Stimulated activated naive CD8-positive, alpha-beta T cell treated with anti-CD3 and anti-CD28 coated beads, Interleukin-15, Interleukin-2, amounts not matched to agents 100 ng/mL and 50 ng/mL, for 24 hours (primary cell): ENCODE measurements at regions not wholly inside any gene's neighbourhood (a gene's known extent, or its start where the extent isn't known, plus 50 kb on each side); places are given as distances from the start of the nearest gene placed in this dataset.

Source experiments
- H3K27ac Mint-ChIP-seq: one replicate; pipeline ENCODE4 v1.8.0; 2021; ENCODE audit warnings: mild to moderate bottlenecking, mixed read lengths
- H3K27me3 Mint-ChIP-seq: one replicate; pipeline ENCODE4 v1.8.0; 2021; ENCODE audit warnings: mixed read lengths
- H3K36me3 Mint-ChIP-seq: one replicate; pipeline ENCODE4 v1.8.0; 2021; ENCODE audit warnings: low read depth, mixed read lengths
- H3K4me1 Mint-ChIP-seq: one replicate; pipeline ENCODE4 v1.8.0; 2021; ENCODE audit warnings: low read depth, mixed read lengths
- H3K4me3 Mint-ChIP-seq: one replicate; pipeline ENCODE4 v1.8.0; 2021; ENCODE audit warnings: mild to moderate bottlenecking, mixed read lengths
- H3K9me3 Mint-ChIP-seq: one replicate; pipeline ENCODE4 v1.8.0; 2021; ENCODE audit warnings: mixed read lengths

GRCh38 chr18:38575023-38575422 lies 1009.4 kb upstream of the CELF4 start:
- peaks cover 27% of the 10 kb centered on the region for H3K4me1 Mint-ChIP-seq
- no peaks in the 10 kb centered on the region for H3K9me3 Mint-ChIP-seq
- no peaks in the 10 kb centered on the region for H3K27me3 Mint-ChIP-seq
- no peaks in the 10 kb centered on the region for H3K36me3 Mint-ChIP-seq
- no peak overlapping the region for H3K27ac Mint-ChIP-seq
- H3K4me3 Mint-ChIP-seq = no peak overlapping the region

GRCh38 chr18:38572554-38573111 lies 1007.0 kb upstream of the CELF4 start:
- Mint-ChIP-seq H3K4me1 (peaks cover 21% of the 10 kb centered on the region), H3K27me3 (no peaks in the 10 kb centered on the region), H3K9me3 (peaks cover under 1% of the 10 kb centered on the region), H3K4me3 (no peak overlapping the region), H3K27ac (no peak overlapping the region), H3K36me3 (no peaks in the 10 kb centered on the region)

GRCh38 chr18:38571651-38572050 lies 1006.1 kb upstream of the CELF4 start:
- H3K36me3 Mint-ChIP-seq = no peaks in the 10 kb centered on the region
- H3K4me1 Mint-ChIP-seq = peaks cover 15% of the 10 kb centered on the region
- H3K27ac Mint-ChIP-seq = no peak overlapping the region
- peaks cover 4% of the 10 kb centered on the region for H3K9me3 Mint-ChIP-seq
- H3K4me3 Mint-ChIP-seq = no peak overlapping the region
- H3K27me3 Mint-ChIP-seq = no peaks in the 10 kb centered on the region

- Mint-ChIP-seq H3K4me3 (no peak overlapping the region), H3K36me3 (no peaks in the 10 kb centered on the region), H3K27me3 (no peaks in the 10 kb centered on the region), H3K27ac (no peak overlapping the region), H3K9me3 (peaks cover 20% of the 10 kb centered on the region), H3K4me1 (peaks cover 10% of the 10 kb centered on the region)
Observed at GRCh38 chr18:38565513-38565912, 999.9 kb upstream of the CELF4 start.

- Mint-ChIP-seq H3K4me1 (peaks cover 10% of the 10 kb centered on the region), H3K36me3 (no peaks in the 10 kb centered on the region), H3K27ac (no peak overlapping the region), H3K9me3 (peaks cover 20% of the 10 kb centered on the region), H3K4me3 (no peak overlapping the region), H3K27me3 (no peaks in the 10 kb centered on the region)
Observed at GRCh38 chr18:38563396-38563980, 997.9 kb upstream of the CELF4 start.

GRCh38 chr18:38557006-38557405 lies 991.4 kb upstream of the CELF4 start:
- H3K27me3 Mint-ChIP-seq = no peaks in the 10 kb centered on the region
- no peaks in the 10 kb centered on the region for H3K4me1 Mint-ChIP-seq
- no peak overlapping the region for H3K27ac Mint-ChIP-seq
- no peaks in the 10 kb centered on the region for H3K36me3 Mint-ChIP-seq
- H3K9me3 Mint-ChIP-seq = no peaks in the 10 kb centered on the region
- no peak overlapping the region for H3K4me3 Mint-ChIP-seq

- H3K27me3 Mint-ChIP-seq = no peaks in the 10 kb centered on the region
- H3K27ac Mint-ChIP-seq = no peak overlapping the region
- no peaks in the 10 kb centered on the region for H3K9me3 Mint-ChIP-seq
- no peak overlapping the region for H3K4me3 Mint-ChIP-seq
- H3K4me1 Mint-ChIP-seq = no peaks in the 10 kb centered on the region
- no peaks in the 10 kb centered on the region for H3K36me3 Mint-ChIP-seq
Observed at GRCh38 chr18:38552732-38553321, 987.2 kb upstream of the CELF4 start.

GRCh38 chr18:38551881-38552280 lies 986.3 kb upstream of the CELF4 start:
- H3K4me1 Mint-ChIP-seq = no peaks in the 10 kb centered on the region
- H3K36me3 Mint-ChIP-seq = no peaks in the 10 kb centered on the region
- H3K4me3 Mint-ChIP-seq = no peak overlapping the region
- no peaks in the 10 kb centered on the region for H3K27me3 Mint-ChIP-seq
- H3K9me3 Mint-ChIP-seq = no peaks in the 10 kb centered on the region
- H3K27ac Mint-ChIP-seq = no peak overlapping the region

- no peaks in the 10 kb centered on the region for H3K27me3 Mint-ChIP-seq
- H3K27ac Mint-ChIP-seq = no peak overlapping the region
- H3K9me3 Mint-ChIP-seq = no peaks in the 10 kb centered on the region
- no peak overlapping the region for H3K4me3 Mint-ChIP-seq
- no peaks in the 10 kb centered on the region for H3K4me1 Mint-ChIP-seq
- H3K36me3 Mint-ChIP-seq = no peaks in the 10 kb centered on the region
Observed at GRCh38 chr18:38545071-38545470, 979.5 kb upstream of the CELF4 start.

- H3K27ac Mint-ChIP-seq = no peak overlapping the region
- no peaks in the 10 kb centered on the region for H3K27me3 Mint-ChIP-seq
- no peak overlapping the region for H3K4me3 Mint-ChIP-seq
- no peaks in the 10 kb centered on the region for H3K36me3 Mint-ChIP-seq
- peaks cover 14% of the 10 kb centered on the region for H3K9me3 Mint-ChIP-seq
- no peaks in the 10 kb centered on the region for H3K4me1 Mint-ChIP-seq
Observed at GRCh38 chr18:38539856-38540255, 974.3 kb upstream of the CELF4 start.

GRCh38 chr18:38539371-38539770 lies 973.8 kb upstream of the CELF4 start:
- Mint-ChIP-seq H3K4me1 (no peaks in the 10 kb centered on the region), H3K4me3 (no peak overlapping the region), H3K9me3 (peaks cover 14% of the 10 kb centered on the region), H3K36me3 (no peaks in the 10 kb centered on the region), H3K27ac (no peak overlapping the region), H3K27me3 (no peaks in the 10 kb centered on the region)

- H3K4me1 Mint-ChIP-seq = no peaks in the 10 kb centered on the region
- no peaks in the 10 kb centered on the region for H3K27me3 Mint-ChIP-seq
- H3K9me3 Mint-ChIP-seq = peaks cover 18% of the 10 kb centered on the region
- no peak overlapping the region for H3K4me3 Mint-ChIP-seq
- H3K27ac Mint-ChIP-seq = no peak overlapping the region
- no peaks in the 10 kb centered on the region for H3K36me3 Mint-ChIP-seq
Observed at GRCh38 chr18:38534073-38534472, 968.5 kb upstream of the CELF4 start.

GRCh38 chr18:38526922-38527321 lies 961.3 kb upstream of the CELF4 start:
- H3K36me3 Mint-ChIP-seq = no peaks in the 10 kb centered on the region
- no peaks in the 10 kb centered on the region for H3K27me3 Mint-ChIP-seq

GRCh38 chr18:38525039-38525438 lies 959.4 kb upstream of the CELF4 start:
- Mint-ChIP-seq H3K36me3 (no peaks in the 10 kb centered on the region), H3K4me3 (no peak overlapping the region), H3K27me3 (no peaks in the 10 kb centered on the region), H3K9me3 (peaks cover 4% of the 10 kb centered on the region), H3K4me1 (no peaks in the 10 kb centered on the region), H3K27ac (no peak overlapping the region)

More at GRCh38 chr18:38526922-38527321, 961.3 kb upstream of the CELF4 start:
- no peaks in the 10 kb centered on the region for H3K4me1 Mint-ChIP-seq
- no peak overlapping the region for H3K4me3 Mint-ChIP-seq
- peaks cover 4% of the 10 kb centered on the region for H3K9me3 Mint-ChIP-seq
- H3K27ac Mint-ChIP-seq = no peak overlapping the region

- Mint-ChIP-seq H3K4me3 (no peak overlapping the region), H3K4me1 (no peaks in the 10 kb centered on the region), H3K9me3 (peaks cover 4% of the 10 kb centered on the region), H3K36me3 (no peaks in the 10 kb centered on the region), H3K27ac (no peak overlapping the region), H3K27me3 (no peaks in the 10 kb centered on the region)
Observed at GRCh38 chr18:38520786-38521185, 955.2 kb upstream of the CELF4 start.

- Mint-ChIP-seq H3K9me3 (peaks cover 8% of the 10 kb centered on the region), H3K4me3 (no peak overlapping the region), H3K27ac (no peak overlapping the region), H3K36me3 (no peaks in the 10 kb centered on the region), H3K4me1 (no peaks in the 10 kb centered on the region), H3K27me3 (no peaks in the 10 kb centered on the region)
Observed at GRCh38 chr18:38502539-38502938, 936.9 kb upstream of the CELF4 start.
